Mesendoderm (in vitro differentiated cells): ENCODE measurements at regions not wholly inside any gene's neighbourhood (a gene's known extent, or its start where the extent isn't known, plus 50 kb on each side); places are given as distances from the start of the nearest gene placed in this dataset.
A peak's percentile ranks its signal among the peaks of the same experiment; 100 is the strongest.

Experiments used
- DNase-seq: peaks from one replicate; pipeline ENCODE4 v3.0.0; 2013
- H2AK5ac ChIP-seq: 2 replicates; pipeline ENCODE4 v1.6.1; 2013; ENCODE audit warnings: low read length, inconsistent platforms
- H2BK120ac ChIP-seq: 2 replicates; pipeline ENCODE4 v1.6.1; 2013; ENCODE audit warnings: low read depth, mild to moderate bottlenecking, low read length, moderate library complexity, mixed read lengths
- H2BK15ac ChIP-seq: replicated peaks from 2 replicates; pipeline ENCODE4 v1.6.1; 2013; ENCODE audit warnings: low read depth, mild to moderate bottlenecking, moderate library complexity
- H2BK5ac ChIP-seq: 2 replicates; pipeline ENCODE4 v1.6.1; 2013; ENCODE audit warnings: low read length, inconsistent platforms
- H3K18ac ChIP-seq: 2 replicates; pipeline ENCODE4 v1.6.1; 2013; ENCODE audit warnings: mild to moderate bottlenecking, low read length, mixed read lengths
- H3K23ac ChIP-seq: one replicate; pipeline ENCODE4 v1.6.1; 2013; ENCODE audit warnings: low read length
- H3K27ac ChIP-seq: 2 replicates; pipeline ENCODE4 v1.5.1; 2013; ENCODE audit warnings: low read depth, mild to moderate bottlenecking, inconsistent platforms, low read length, moderate library complexity
- H3K27me3 ChIP-seq: 2 replicates; pipeline ENCODE4 v1.6.1; 2013; ENCODE audit warnings: low read length, control low read depth, mild to moderate bottlenecking, inconsistent platforms; ENCODE audit not compliant: insufficient read depth, poor library complexity
- H3K36me3 ChIP-seq: 2 replicates; pipeline ENCODE4 v1.6.1; 2013; ENCODE audit warnings: low read length, inconsistent platforms; ENCODE audit not compliant: control insufficient read depth, insufficient read depth
- H3K4ac ChIP-seq: one replicate; pipeline ENCODE4 v1.6.1; 2013; ENCODE audit warnings: low read depth, mild to moderate bottlenecking, low read length, moderate library complexity
- H3K4me1 ChIP-seq: 2 replicates; pipeline ENCODE4 v1.6.1; 2013; ENCODE audit warnings: low read depth, low read length, inconsistent platforms; ENCODE audit not compliant: control insufficient read depth
- H3K4me2 ChIP-seq: 2 replicates; pipeline ENCODE4 v1.6.1; 2013; ENCODE audit warnings: low read length
- H3K4me3 ChIP-seq: 2 replicates; pipeline ENCODE4 v1.5.1; 2013; ENCODE audit warnings: mild to moderate bottlenecking, low read length
- H3K56ac ChIP-seq: one replicate; pipeline ENCODE4 v1.6.1; 2013; ENCODE audit warnings: low read length
- H3K79me1 ChIP-seq: 2 replicates; pipeline ENCODE4 v1.6.1; 2013; ENCODE audit warnings: low read length, inconsistent platforms
- H3K79me2 ChIP-seq: 2 replicates; pipeline ENCODE4 v1.6.1; 2013; ENCODE audit warnings: mild to moderate bottlenecking, low read length; ENCODE audit not compliant: control insufficient read depth, insufficient read depth
- H3K9ac ChIP-seq: 2 replicates; pipeline ENCODE4 v1.6.1; 2013; ENCODE audit warnings: low read length, inconsistent platforms
- H4K5ac ChIP-seq: one replicate; pipeline ENCODE4 v1.6.1; 2013; ENCODE audit warnings: low read length
- H4K8ac ChIP-seq: one replicate; pipeline ENCODE4 v1.6.1; 2013; ENCODE audit warnings: low read depth, mild to moderate bottlenecking, control low read depth, low read length, moderate library complexity
- WGBS: extraction: QIAGEN DNeasy Blood & Tissue Kit; methylation state at CpG from one replicate; pipeline ENCODE4 v1.1.7; 2013; ENCODE audit warnings: low lambda C conversion rate, missing lambda C conversion rate; ENCODE audit not compliant: insufficient coverage; ENCODE audit errors: extremely low coverage; 5-methylcytosine and 5-hydroxymethylcytosine counted together

DNA sequence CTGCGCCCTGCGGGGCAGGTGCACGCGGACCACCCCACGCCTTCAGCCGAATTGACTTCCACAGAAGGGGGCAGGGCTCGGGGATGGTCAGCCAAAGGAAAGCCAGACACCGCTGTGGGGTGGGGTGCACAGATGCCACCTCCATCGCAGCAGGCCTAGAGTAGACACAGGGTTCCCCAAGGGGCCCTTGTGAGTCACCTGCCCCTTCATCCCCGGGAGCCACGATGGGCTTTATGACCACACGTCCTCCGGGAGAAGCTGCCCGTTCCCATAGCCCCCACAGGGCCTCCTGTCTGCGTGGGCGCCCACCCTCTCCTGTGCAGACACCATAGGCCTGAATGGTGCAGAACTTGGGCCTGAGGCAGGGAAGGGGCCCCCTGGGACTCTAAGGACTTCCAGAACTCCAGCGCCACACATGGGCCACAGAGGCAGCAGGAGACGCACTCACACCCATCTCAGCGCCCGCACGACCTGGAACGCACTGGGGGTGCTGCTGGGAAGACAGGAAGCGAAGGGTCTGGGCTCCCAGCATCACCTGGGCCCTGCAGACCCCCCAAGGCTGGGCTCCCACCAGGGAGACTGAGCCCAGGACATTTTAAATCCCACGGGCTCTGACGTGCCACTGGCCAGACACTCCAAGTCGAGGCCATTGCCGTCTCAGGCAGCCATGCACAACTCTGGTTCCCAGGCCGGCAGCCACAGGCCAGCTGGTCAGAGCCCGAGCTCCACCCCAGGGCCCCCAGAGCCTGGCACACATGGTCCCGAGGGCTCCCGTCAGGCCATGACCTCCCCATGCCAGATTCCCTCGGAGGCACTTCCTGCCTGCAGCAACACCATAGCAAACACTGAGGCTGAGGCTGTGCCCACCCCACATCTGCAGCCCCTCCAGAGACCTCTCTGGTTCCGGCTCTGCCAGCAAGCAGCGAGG is 134.2 kb downstream of the DLL1 start:
- no peaks in the 10 kb centered on the region for H3K79me1 ChIP-seq
- H3K36me3 ChIP-seq = no peaks in the 10 kb centered on the region
- H4K8ac ChIP-seq = no peak overlapping the region
- H2BK15ac ChIP-seq = no peak overlapping the region
- H4K5ac ChIP-seq = no peak overlapping the region
- WGBS = no CpG with 5 or more reads among the region's 34 CpGs
- H2BK120ac ChIP-seq = no peak overlapping the region
- DNase-seq = no peak
- no peak overlapping the region for H3K4ac ChIP-seq
- no peak overlapping the region for H3K9ac ChIP-seq
- H3K4me2 ChIP-seq = no peak overlapping the region
- H3K27me3 ChIP-seq = no peaks in the 10 kb centered on the region
- H3K4me3 ChIP-seq = no peak overlapping the region
- H3K27ac ChIP-seq = no peak overlapping the region
- H2BK5ac ChIP-seq = no peak overlapping the region
- H3K4me1 ChIP-seq = peaks cover 5% of the 10 kb centered on the region
- H2AK5ac ChIP-seq = no peak overlapping the region
- no peak overlapping the region for H3K18ac ChIP-seq
- H3K56ac ChIP-seq = no peak overlapping the region
- no peak overlapping the region for H3K23ac ChIP-seq
- H3K79me2 ChIP-seq = no peaks in the 10 kb centered on the region

DNA sequence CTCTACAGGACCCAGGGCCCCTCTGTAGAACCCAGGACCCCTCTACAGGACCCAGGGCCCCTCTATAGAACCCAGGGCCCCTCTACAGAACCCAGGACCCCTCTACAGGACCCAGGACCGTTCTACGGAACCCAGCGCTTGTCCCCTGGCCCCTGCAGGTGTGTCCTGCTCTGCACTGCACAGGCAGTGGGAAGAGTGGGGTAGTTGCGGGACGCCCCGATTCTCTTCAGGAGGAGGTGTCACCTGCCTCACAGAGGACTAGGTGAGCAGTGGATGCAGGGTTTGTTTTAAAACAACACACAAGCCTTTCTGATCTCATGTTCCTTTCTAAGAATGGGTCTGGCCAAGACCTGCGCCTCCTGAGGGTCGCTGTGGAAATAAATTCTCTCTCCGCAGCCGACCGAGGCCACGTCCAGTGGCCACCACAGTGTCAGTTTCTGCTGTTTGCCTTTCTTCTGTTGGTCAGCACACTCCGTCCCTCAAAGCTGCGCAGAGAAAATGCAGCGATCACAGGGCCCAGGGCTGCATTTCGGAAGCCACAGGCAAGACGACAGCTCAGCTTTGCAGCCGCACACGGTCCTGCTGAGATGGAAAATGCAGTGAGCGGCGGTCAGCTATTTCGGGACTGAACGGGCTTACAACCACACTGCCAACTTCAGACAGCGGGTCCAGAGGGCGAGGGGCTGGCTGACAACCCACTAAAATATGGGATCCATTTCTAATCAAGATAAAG is 135.2 kb downstream of the DLL1 start:
- no peak overlapping the region for H3K4me3 ChIP-seq
- H4K8ac ChIP-seq = no peak overlapping the region
- no peak overlapping the region for H3K18ac ChIP-seq
- peaks cover 5% of the 10 kb centered on the region for H3K4me1 ChIP-seq
- H3K56ac ChIP-seq = no peak overlapping the region
- no peak overlapping the region for H4K5ac ChIP-seq
- no CpG with 5 or more reads among the region's 25 CpGs for WGBS
- H2AK5ac ChIP-seq = no peak overlapping the region
- H2BK15ac ChIP-seq = no peak overlapping the region
- no peaks in the 10 kb centered on the region for H3K79me2 ChIP-seq
- H3K36me3 ChIP-seq = no peaks in the 10 kb centered on the region
- no peak overlapping the region for H2BK120ac ChIP-seq
- no peak overlapping the region for H3K23ac ChIP-seq
- H3K9ac ChIP-seq = no peak overlapping the region
- H2BK5ac ChIP-seq = no peak overlapping the region
- H3K27ac ChIP-seq = peak overlapping the region; percentile 23
- H3K4me2 ChIP-seq = no peak overlapping the region
- H3K4ac ChIP-seq = no peak overlapping the region
- no peaks in the 10 kb centered on the region for H3K79me1 ChIP-seq
- no peaks in the 10 kb centered on the region for H3K27me3 ChIP-seq
- no peak for DNase-seq

DNA sequence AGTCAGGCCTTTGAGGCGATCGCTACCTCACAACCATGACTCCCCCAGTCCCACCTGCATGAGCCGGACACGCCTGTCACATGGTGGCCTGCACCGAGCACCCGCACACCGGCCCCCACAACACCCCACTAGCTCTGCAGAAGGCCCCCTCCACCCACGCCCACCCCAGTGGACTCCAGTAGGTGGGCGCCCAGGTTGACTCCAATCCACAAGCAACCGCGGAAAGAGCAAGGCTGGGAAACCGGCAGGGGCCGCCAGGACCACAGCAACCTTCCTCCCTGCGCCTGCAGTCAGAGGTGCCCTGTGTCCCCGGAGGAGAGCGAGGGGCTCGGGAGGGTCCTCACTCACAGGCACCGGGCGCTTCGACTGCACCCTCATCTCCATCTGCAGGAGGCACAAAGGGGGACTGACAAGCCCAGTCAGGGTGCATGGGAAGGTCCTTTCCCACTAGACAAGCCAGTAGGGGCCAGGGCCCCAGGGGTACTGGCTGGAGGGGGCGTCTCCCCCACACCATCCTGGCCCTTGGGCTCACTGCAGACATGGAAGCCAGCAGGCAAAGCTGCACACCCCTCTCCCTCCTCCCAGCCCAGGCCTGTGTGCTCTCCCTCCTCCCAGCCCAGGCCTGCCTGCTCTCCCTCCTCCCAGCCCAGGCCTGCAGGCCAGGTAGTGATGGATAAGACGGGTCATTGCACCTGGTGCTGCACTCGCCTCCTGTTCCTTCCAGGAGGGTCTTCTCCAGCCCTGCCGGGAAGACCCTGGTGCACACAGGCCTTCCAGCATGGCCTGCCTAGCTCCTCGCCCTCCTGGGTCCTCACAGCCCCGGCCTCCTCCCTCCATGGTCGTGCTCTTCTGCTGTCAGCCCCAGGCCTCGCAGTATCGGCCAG is 137.2 kb downstream of the DLL1 start:
- Histone ChIP-seq H3K56ac (peak overlapping the region; percentile 17), H3K79me2 (no peaks in the 10 kb centered on the region), H3K4me2 (no peak overlapping the region), H3K79me1 (no peaks in the 10 kb centered on the region), H3K4me1 (peaks cover 5% of the 10 kb centered on the region), H4K5ac (no peak overlapping the region), H2BK5ac (no peak overlapping the region), H2BK120ac (no peak overlapping the region), H2AK5ac (no peak overlapping the region), H3K27ac (peak overlapping the region; percentile 36), H3K9ac (no peak overlapping the region), H3K27me3 (no peaks in the 10 kb centered on the region), H2BK15ac (no peak overlapping the region), H3K4me3 (no peak overlapping the region), H3K36me3 (no peaks in the 10 kb centered on the region), H3K23ac (no peak overlapping the region), H3K4ac (no peak overlapping the region), H3K18ac (peak overlapping the region; percentile 20), H4K8ac (no peak overlapping the region)
- WGBS = no CpG with 5 or more reads among the region's 29 CpGs
- DNase-seq = peak; percentile 16

DNA sequence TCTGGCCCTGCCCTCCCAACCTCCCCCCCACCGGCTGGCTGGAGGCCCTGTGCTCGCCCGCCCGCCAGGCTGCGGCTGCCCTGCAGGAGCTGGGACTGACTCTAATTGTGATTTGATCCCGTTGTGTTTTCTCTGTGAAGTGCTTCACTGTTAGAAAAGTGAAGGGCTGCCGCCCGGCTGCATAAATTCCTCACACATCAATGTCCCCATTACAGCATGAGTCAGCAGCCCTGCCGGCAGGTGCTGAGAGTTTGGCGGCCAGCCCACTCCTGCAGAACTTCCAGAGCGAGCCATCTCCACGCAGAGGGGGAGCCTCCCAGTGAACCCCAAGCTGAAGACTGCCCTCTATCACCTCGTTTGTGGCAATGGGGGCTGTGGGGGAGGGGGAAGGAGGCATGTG is 137.9 kb downstream of the DLL1 start:
- H3K36me3 ChIP-seq = no peaks in the 10 kb centered on the region
- peak overlapping the region; percentile 20 for H3K18ac ChIP-seq
- DNase-seq = peak; percentile 90
- no peaks in the 10 kb centered on the region for H3K79me2 ChIP-seq
- peak overlapping the region; percentile 36 for H3K27ac ChIP-seq
- H3K79me1 ChIP-seq = no peaks in the 10 kb centered on the region
- WGBS = no CpG with 5 or more reads among the region's 13 CpGs
- H3K4me2 ChIP-seq = no peak overlapping the region
- H3K4ac ChIP-seq = no peak overlapping the region
- no peak overlapping the region for H2BK15ac ChIP-seq
- H4K5ac ChIP-seq = no peak overlapping the region
- H2BK5ac ChIP-seq = no peak overlapping the region
- no peaks in the 10 kb centered on the region for H3K27me3 ChIP-seq
- no peak overlapping the region for H3K23ac ChIP-seq
- H4K8ac ChIP-seq = no peak overlapping the region
- H3K4me3 ChIP-seq = no peak overlapping the region
- H2BK120ac ChIP-seq = no peak overlapping the region
- H3K4me1 ChIP-seq = peaks cover 5% of the 10 kb centered on the region
- H3K56ac ChIP-seq = peak overlapping the region; percentile 74
- H3K9ac ChIP-seq = no peak overlapping the region
- no peak overlapping the region for H2AK5ac ChIP-seq

DNA sequence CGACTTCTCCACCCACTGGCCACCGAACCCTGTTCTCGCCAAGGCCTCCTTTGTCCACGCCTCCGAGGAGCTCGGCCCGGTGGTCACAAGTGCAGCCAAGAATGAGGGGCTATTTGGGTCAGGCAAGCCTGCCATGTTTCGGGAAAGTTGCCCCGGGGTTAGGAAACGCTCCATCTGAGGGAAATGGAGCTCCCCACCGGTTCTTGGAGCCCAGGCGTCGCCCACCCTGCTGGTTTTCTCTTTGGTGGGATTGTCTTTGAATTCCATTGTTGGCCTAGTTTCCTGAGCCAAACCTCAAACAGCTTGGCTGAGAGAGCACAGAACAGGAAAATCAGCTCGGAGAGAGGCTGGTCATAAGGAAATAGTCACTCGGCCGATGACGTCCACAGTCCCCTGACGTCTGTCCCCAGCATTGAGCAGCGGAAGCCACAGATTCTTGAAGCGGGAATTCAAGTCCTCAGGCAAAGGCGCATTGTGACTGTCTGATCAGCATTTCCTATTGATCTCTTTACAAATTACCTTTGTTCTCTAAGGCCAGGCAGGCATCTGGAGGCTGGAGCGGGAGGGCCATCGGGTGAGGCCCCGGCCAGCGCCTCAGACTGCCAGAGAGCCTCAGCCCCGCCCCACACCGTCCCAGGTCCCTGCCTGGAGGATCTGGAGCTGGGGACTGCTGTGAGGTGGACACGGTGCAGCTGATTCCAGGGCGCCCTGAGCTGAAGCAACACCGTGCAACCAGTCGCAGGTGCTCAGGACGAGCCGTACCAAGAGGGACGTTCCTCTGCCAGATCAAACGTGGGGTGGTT is 138.6 kb downstream of the DLL1 start:
- Histone ChIP-seq H2BK120ac (no peak overlapping the region), H4K8ac (no peak overlapping the region), H3K4ac (peak overlapping the region; percentile 65), H3K36me3 (no peaks in the 10 kb centered on the region), H3K27me3 (no peaks in the 10 kb centered on the region), H3K4me1 (peaks cover 5% of the 10 kb centered on the region), H3K18ac (peak overlapping the region; percentile 23), H2BK15ac (no peak overlapping the region), H3K4me3 (no peak overlapping the region), H2BK5ac (no peak overlapping the region), H3K79me2 (no peaks in the 10 kb centered on the region), H3K56ac (peak overlapping the region; percentile 74), H3K79me1 (no peaks in the 10 kb centered on the region), H3K23ac (no peak overlapping the region), H3K4me2 (no peak overlapping the region), H4K5ac (no peak overlapping the region), H3K9ac (peak overlapping the region; percentile 22), H3K27ac (no peak overlapping the region), H2AK5ac (no peak overlapping the region)
- no CpG with 5 or more reads among the region's 35 CpGs for WGBS
- peak; percentile 63 for DNase-seq
